Gastrocnemius medialis (tissue), 4 donors: ENCODE measurements at regions not wholly inside any gene's neighbourhood (a gene's known extent, or its start where the extent isn't known, plus 50 kb on each side); places are given as distances from the start of the nearest gene placed in this dataset.
"Not testable (repeated sequence)": the region's sequence is repeated elsewhere in the genome, so short reads cannot be mapped to it uniquely, and the experiment has no call there.

Experiments used
- ATAC-seq, 2 donors: fragments of 150-250 bp; one replicate each; pipeline ENCODE4 v1.9.1; 2016
- DNase-seq, 2 donors: peaks; one replicate each; pipeline ENCODE4 v3.0.0-alpha.2; 2019
- H3K27ac ChIP-seq, 4 donors: fragments of 200-600 bp; sonication (generic); 1 replicate in 1 of 4; 2 replicates in 3 of 4; pipeline ENCODE4 v1.5.1; 2016 to 2018; ENCODE audit warnings: mild to moderate bottlenecking in 2 of 4, moderate library complexity in 1 of 4
- H3K27me3 ChIP-seq, 3 donors: fragments of 200-600 bp; sonication (generic) in 2 of 3; 1 replicate in 1 of 3; 2 replicates in 2 of 3; pipeline versions ENCODE4 v1.5.1 to v1.6.0; 2016 to 2019; ENCODE audit warnings: mild to moderate bottlenecking in 1 of 3, moderate library complexity in 1 of 3
- H3K36me3 ChIP-seq, 2 donors: fragments of 200-600 bp; sonication (generic) in 1 of 2; one replicate each; pipeline ENCODE4 v1.5.1; 2017 to 2018
- H3K4me1 ChIP-seq, 2 donors: fragments of 200-600 bp; sonication (generic) in 1 of 2; one replicate each; pipeline ENCODE4 v1.5.1; 2016 to 2017; ENCODE audit warnings: mild to moderate bottlenecking in 2 of 2
- H3K4me3 ChIP-seq, 4 donors: fragments of 200-600 bp; sonication (generic) in 3 of 4; 1 replicate in 1 of 4; 2 replicates in 3 of 4; pipeline ENCODE4 v1.5.1; 2016 to 2019; ENCODE audit warnings: mild to moderate bottlenecking in 2 of 4
- H3K9me3 ChIP-seq, 3 donors: fragments of 200-600 bp; sonication (generic) in 2 of 3; 1 replicate in 1 of 3; 2 replicates in 2 of 3; pipeline ENCODE4 v1.5.1; 2016 to 2019
- CTCF ChIP-seq, 5 experiments: fragments of 450-650 bp in 3 of 5; fragments of 200-600 bp in 2 of 5; sonication (generic) in 2 of 5; IDR thresholded peaks in 4 of 5; conservative IDR thresholded peaks in 1 of 5; 1 replicate in 4 of 5; 2 replicates in 1 of 5; pipeline ENCODE4 v1.5.1; 2016 to 2019; ENCODE audit warnings: antibody characterized with exemption in 5 of 5, mild to moderate bottlenecking in 3 of 5, moderate library complexity in 3 of 5
- POLR2A ChIP-seq, 2 donors: fragments of 450-650 bp; IDR thresholded peaks; one replicate each; pipeline ENCODE4 v1.6.1; 2017; ENCODE audit warnings: antibody characterized with exemption in 2 of 2, mild to moderate bottlenecking in 2 of 2, moderate library complexity in 2 of 2
- in situ Hi-C, 4 donors: fragments of 200-750 bp; cut with MboI; loops; one replicate each; pipeline versions ENCODE4 v1.15.0 to v1.8.0; 2017; ENCODE audit warnings: low sequenced_read_pairs in 4 of 4
- intact Hi-C: fragments of 100-400 bp; cut with DNase I; formaldehyde crosslinking; loops from one replicate; pipeline ENCODE4 v1.15.1; 2023; ENCODE audit warnings: low total_unique reads

- in situ Hi-C loops, result no loop called here
- ATAC-seq (no peak), DNase-seq (no peak)
- Histone ChIP-seq H3K4me3 (no peak overlapping the region), H3K9me3 (no peaks in the 10 kb centered on the region), H3K4me1 (no peaks in the 10 kb centered on the region), H3K27ac (no peak overlapping the region), H3K27me3 (no peaks in the 10 kb centered on the region), H3K36me3 (no peaks in the 10 kb centered on the region)
- TF ChIP-seq CTCF (IDR thresholded peaks at IDR 0.05 in 4 of 5, conservative IDR thresholded peaks at IDR 0.05 in 1 of 5) (no peak), POLR2A (IDR thresholded peaks at IDR 0.05) (no peak)
- intact Hi-C loops, result no loop called here
Measured at GRCh38 chr22:48065892-48066291, 1303.4 kb downstream of the TBC1D22A start.

- DNase-seq, result no peak
- Histone ChIP-seq H3K9me3 (no peaks in the 10 kb centered on the region), H3K4me1 (no peaks in the 10 kb centered on the region), H3K4me3 (no peak overlapping the region), H3K36me3 (no peaks in the 10 kb centered on the region), H3K27me3 (peaks cover 0 to 3% (median 0%) of the 10 kb centered on the region in 3 donors), H3K27ac (no peak overlapping the region)
- TF ChIP-seq CTCF (IDR thresholded peaks at IDR 0.05 in 4 of 5, conservative IDR thresholded peaks at IDR 0.05 in 1 of 5) (no peak), POLR2A (IDR thresholded peaks at IDR 0.05) (no peak)
- in situ Hi-C loops, result no loop called here
- intact Hi-C loops, result no loop called here
- no peak for ATAC-seq
Measured at GRCh38 chr22:48061726-48062125, 1299.3 kb downstream of the TBC1D22A start.

- Histone ChIP-seq H3K27ac (no peak overlapping the region), H3K4me3 (no peak overlapping the region), H3K9me3 (no peaks in the 10 kb centered on the region), H3K36me3 (no peaks in the 10 kb centered on the region), H3K4me1 (no peaks in the 10 kb centered on the region), H3K27me3 (peaks cover 0 to 3% (median 0%) of the 10 kb centered on the region in 3 donors)
- TF ChIP-seq POLR2A (IDR thresholded peaks at IDR 0.05), result no peak
- TF ChIP-seq CTCF (IDR thresholded peaks at IDR 0.05 in 4 of 5, conservative IDR thresholded peaks at IDR 0.05 in 1 of 5), result no peak
- ATAC-seq, result no peak
- DNase-seq, result no peak
- in situ Hi-C loops, result no loop called here
- intact Hi-C loops, result no loop called here
Measured at GRCh38 chr22:48060266-48060665, 1297.8 kb downstream of the TBC1D22A start.

- ATAC-seq, result not testable (repeated sequence)
Measured at GRCh38 chr22:48059521-48059920, 1297.1 kb downstream of the TBC1D22A start.

GRCh38 chr22:48057116-48057835 is 1294.8 kb downstream of the TBC1D22A start:
- in situ Hi-C loops (no loop called here), intact Hi-C loops (no loop called here)
- TF ChIP-seq POLR2A (IDR thresholded peaks at IDR 0.05) (no peak), CTCF (IDR thresholded peaks at IDR 0.05 in 4 of 5, conservative IDR thresholded peaks at IDR 0.05 in 1 of 5) (no peak)
- Histone ChIP-seq H3K36me3 (no peaks in the 10 kb centered on the region), H3K4me1 (no peaks in the 10 kb centered on the region), H3K27me3 (peaks cover 0 to 3% (median 0%) of the 10 kb centered on the region in 3 donors), H3K9me3 (no peaks in the 10 kb centered on the region), H3K27ac (no peak overlapping the region), H3K4me3 (no peak overlapping the region)
- ATAC-seq, result no peak
- no peak for DNase-seq

More at GRCh38 chr22:48059521-48059920, 1297.1 kb downstream of the TBC1D22A start:
- DNase-seq, H3K9me3 ChIP-seq, H3K4me3 ChIP-seq, in situ Hi-C loops, H3K36me3 ChIP-seq, H3K27ac ChIP-seq, intact Hi-C loops, H3K27me3 ChIP-seq, H3K4me1 ChIP-seq: not testable (repeated sequence)
